SU-DHL-6 (cell line): ENCODE measurements at regions not wholly inside any gene's neighbourhood (a gene's known extent, or its start where the extent isn't known, plus 50 kb on each side); places are given as distances from the start of the nearest gene placed in this dataset.

Experiments
- CTCF ChIP-seq: fragments of 200-600 bp; sonication (generic); IDR thresholded peaks from one replicate; pipeline ENCODE4 v1.5.1; 2017; ENCODE audit warnings: antibody characterized with exemption, mild to moderate bottlenecking, low read length, moderate library complexity; ENCODE audit not compliant: insufficient read depth, poor library complexity, severe bottlenecking
- EZH2phosphoT487 ChIP-seq: fragments of 200-600 bp; sonication (generic), shearing (Covaris generic); conservative IDR thresholded peaks from 2 replicates; pipeline ENCODE4 v1.6.1; 2018; ENCODE audit warnings: mild to moderate bottlenecking, antibody characterized with exemption, low read length, moderate library complexity, mixed read lengths

- TF ChIP-seq CTCF (no peak), EZH2phosphoT487 (no peak)
Measured at GRCh38 chr6:45758787-45759471, 256.7 kb downstream of the CLIC5 start.
